ENCODE measurements at regions not wholly inside any gene's neighbourhood (a gene's known extent, or its start where the extent isn't known, plus 50 kb on each side); places are given as distances from the start of the nearest gene placed in this dataset.

DNA sequence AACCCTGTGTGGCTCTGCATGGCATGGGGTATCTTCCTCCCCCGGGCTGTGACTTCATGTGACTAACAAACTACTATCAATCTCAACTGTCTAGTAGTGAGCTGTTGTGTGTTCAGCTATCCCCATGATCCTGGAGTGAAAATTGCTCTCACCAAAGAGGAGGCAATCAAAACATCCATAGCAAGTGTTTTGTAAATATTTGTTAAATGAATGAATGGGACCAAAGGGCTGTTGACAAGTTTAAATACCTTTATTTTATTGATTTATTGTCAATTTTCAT lies 138.1 kb upstream of the CPM start:
- H3K27ac Mint-ChIP-seq = peak overlapping the region in 1 of 7 donors; percentile 3
- H3K27me3 Mint-ChIP-seq = peaks cover 8 to 12% of the 10 kb centered on the region in 2 donors
- no peaks in the 10 kb centered on the region for H3K9me3 Mint-ChIP-seq
- Histone ChIP-seq H3K27ac (ENCODE audit: low read depth, low read length) (no peak overlapping the region), H3K9me3 (ENCODE audit: control insufficient read depth in 1 of 2, low read length in 2 of 2) (no peaks in the 10 kb centered on the region), H3K36me3 (ENCODE audit: insufficient read depth, low read length) (no peaks in the 10 kb centered on the region), H3K4me1 (ENCODE audit: insufficient read depth, low read length) (no peaks in the 10 kb centered on the region), H3K27me3 (ENCODE audit: insufficient read depth, low read length) (no peaks in the 10 kb centered on the region), H3K4me3 (ENCODE audit: low read length in 2 of 2) (no peak overlapping the region)
- H3K4me3 Mint-ChIP-seq = no peak overlapping the region
- no peaks in the 10 kb centered on the region for H3K4me1 Mint-ChIP-seq
- DNase-seq = no peak
- intact Hi-C loops (cut with micrococcal nuclease) = loop anchor here (2.0 kb wide), 2 partner anchors 712 to 848 kb away; no protein-coding TSS in a partner anchor
- H3K36me3 Mint-ChIP-seq = no peaks in the 10 kb centered on the region
- POLR2A ChIA-PET (ENCODE audit: partially characterized antibody) = no interaction called here
- CTCF ChIA-PET (ENCODE audit: partially characterized antibody) = interaction anchor here (1.2 to 3.0 kb wide), 3 partner anchors 10 to 241 kb away, joined by 4 to 20 read pairs (median 9); no protein-coding TSS in a partner anchor

DNA sequence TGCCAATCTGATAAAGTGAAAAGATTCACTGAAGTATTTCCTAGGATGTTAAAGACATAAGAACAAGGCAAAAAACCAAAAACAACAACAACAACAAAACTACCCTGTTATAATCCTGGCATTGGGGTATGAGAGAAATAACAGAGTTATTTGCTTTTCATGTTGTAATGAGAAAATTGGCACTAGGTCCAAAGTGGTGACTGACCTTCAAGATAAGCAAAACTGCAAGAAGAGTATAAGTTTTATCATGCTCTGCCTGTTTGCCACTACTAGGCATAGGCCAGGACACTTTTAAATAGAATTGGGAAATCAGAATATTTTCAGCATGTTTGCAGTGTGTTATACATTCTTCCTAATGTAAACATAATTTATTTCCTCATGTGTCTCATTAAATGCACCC lies 140.1 kb upstream of the CPM start:
- Histone ChIP-seq H3K4me1 (ENCODE audit: insufficient read depth, low read length) (no peaks in the 10 kb centered on the region), H3K9me3 (ENCODE audit: control insufficient read depth in 1 of 2, low read length in 2 of 2) (no peaks in the 10 kb centered on the region), H3K4me3 (ENCODE audit: low read length in 2 of 2) (no peak overlapping the region), H3K36me3 (ENCODE audit: insufficient read depth, low read length) (no peaks in the 10 kb centered on the region), H3K27ac (ENCODE audit: low read depth, low read length) (no peak overlapping the region), H3K27me3 (ENCODE audit: insufficient read depth, low read length) (no peaks in the 10 kb centered on the region)
- no peak for DNase-seq
- CTCF ChIA-PET (ENCODE audit: partially characterized antibody) = no interaction called here
- Mint-ChIP-seq H3K4me1 (no peaks in the 10 kb centered on the region), H3K4me3 (no peak overlapping the region), H3K27ac (no peak overlapping the region), H3K27me3 (peaks cover 13 to 18% of the 10 kb centered on the region in 2 donors), H3K9me3 (peaks cover 0 to 4% (median 0%) of the 10 kb centered on the region in 8 donors), H3K36me3 (no peaks in the 10 kb centered on the region)
- intact Hi-C loops (cut with micrococcal nuclease) = no loop called here
- POLR2A ChIA-PET (ENCODE audit: partially characterized antibody) = no interaction called here

DNA sequence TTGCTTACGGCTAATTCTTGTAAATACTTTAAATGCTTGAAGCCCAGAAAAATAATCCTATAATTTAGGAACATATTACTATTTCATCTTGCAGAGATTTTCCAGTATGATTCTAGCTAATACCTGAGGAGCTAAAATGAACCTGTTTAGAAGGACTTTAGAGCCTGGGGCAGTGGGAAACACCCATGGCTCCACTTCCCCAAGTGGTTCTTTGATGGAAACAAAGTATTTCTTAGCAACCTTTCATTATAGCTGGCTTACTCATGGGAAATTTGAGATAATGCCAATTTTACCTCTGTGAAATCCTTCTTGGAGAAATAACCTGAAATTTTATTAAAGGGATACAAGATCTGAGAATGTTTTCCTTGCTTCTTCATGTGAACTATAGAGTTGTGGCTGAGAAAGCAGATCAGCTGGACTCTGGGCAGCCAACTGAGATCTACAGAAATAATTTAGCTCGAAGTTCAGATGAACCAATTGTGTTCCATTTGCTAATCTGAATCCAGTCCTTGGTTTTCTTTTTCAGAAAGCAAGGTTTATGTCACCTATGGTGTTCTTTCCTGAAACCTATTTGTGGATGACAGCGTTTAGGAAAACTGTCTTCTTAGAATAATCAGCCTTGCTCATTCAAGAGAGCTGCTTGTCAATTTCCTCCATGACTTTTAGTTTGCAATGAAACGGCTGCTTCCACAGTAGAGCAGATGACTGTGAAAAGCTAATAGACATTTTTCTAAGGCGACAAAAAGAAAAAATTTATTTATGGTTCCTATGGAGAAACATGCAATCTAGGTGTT lies 141.8 kb upstream of the CPM start:
- Histone ChIP-seq H3K27ac (ENCODE audit: low read depth, low read length) (no peak overlapping the region), H3K9me3 (ENCODE audit: control insufficient read depth in 1 of 2, low read length in 2 of 2) (no peaks in the 10 kb centered on the region), H3K36me3 (ENCODE audit: insufficient read depth, low read length) (no peaks in the 10 kb centered on the region), H3K27me3 (ENCODE audit: insufficient read depth, low read length) (no peaks in the 10 kb centered on the region), H3K4me1 (ENCODE audit: insufficient read depth, low read length) (no peaks in the 10 kb centered on the region), H3K4me3 (ENCODE audit: low read length in 2 of 2) (no peak overlapping the region)
- peaks cover 14 to 20% of the 10 kb centered on the region in 2 donors for H3K27me3 Mint-ChIP-seq
- DNase-seq = no peak
- no peak overlapping the region for H3K27ac Mint-ChIP-seq
- no peaks in the 10 kb centered on the region for H3K4me1 Mint-ChIP-seq
- no peaks in the 10 kb centered on the region for H3K36me3 Mint-ChIP-seq
- peaks cover 0 to 4% (median 0%) of the 10 kb centered on the region in 8 donors for H3K9me3 Mint-ChIP-seq
- H3K4me3 Mint-ChIP-seq = no peak overlapping the region
- intact Hi-C loops (cut with micrococcal nuclease) = no loop called here
- ChIA-PET CTCF (ENCODE audit: partially characterized antibody) (interaction anchor here (0.9 to 2.8 kb wide), 4 partner anchors 9 to 245 kb away, joined by 3 to 9 read pairs (median 3); no protein-coding TSS in a partner anchor), POLR2A (ENCODE audit: partially characterized antibody) (no interaction called here)

DNA sequence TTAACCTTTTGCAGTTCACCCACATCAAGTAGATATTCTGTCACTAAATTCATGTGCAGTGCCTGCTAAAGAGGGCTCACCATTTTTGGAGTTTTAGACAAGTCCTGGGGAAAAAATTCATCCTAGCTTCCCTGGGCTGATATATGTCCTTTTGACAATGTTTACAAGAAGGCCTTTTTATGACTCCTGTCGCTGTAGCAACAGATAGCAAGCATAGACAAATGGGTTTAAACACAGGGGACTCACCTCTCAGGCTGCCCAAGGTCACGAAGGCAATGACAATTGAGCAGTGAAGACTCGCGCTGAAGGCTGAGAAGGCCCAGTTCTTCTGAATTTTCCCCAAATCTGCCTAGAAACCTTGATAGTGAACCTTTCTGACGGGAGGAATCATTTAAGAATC lies 150.7 kb upstream of the CPM start:
- H3K27me3 ChIP-seq (ENCODE audit: insufficient read depth, low read length) = no peaks in the 10 kb centered on the region
- Mint-ChIP-seq H3K36me3 (no peaks in the 10 kb centered on the region), H3K4me3 (no peak overlapping the region), H3K9me3 (peaks cover 0 to 6% (median 0%) of the 10 kb centered on the region in 8 donors), H3K27me3 (peaks cover 5 to 10% of the 10 kb centered on the region in 2 donors), H3K27ac (no peak overlapping the region), H3K4me1 (no peaks in the 10 kb centered on the region)
- ChIA-PET POLR2A (ENCODE audit: partially characterized antibody) (no interaction called here), CTCF (ENCODE audit: partially characterized antibody) (no interaction called here)
- H3K9me3 ChIP-seq (ENCODE audit: control insufficient read depth in 1 of 2, low read length in 2 of 2) = no peaks in the 10 kb centered on the region
- no peaks in the 10 kb centered on the region for H3K4me1 ChIP-seq (ENCODE audit: insufficient read depth, low read length)
- intact Hi-C loops (cut with micrococcal nuclease) = no loop called here
- DNase-seq = no peak
- no peak overlapping the region for H3K4me3 ChIP-seq (ENCODE audit: low read length in 2 of 2)
- H3K27ac ChIP-seq (ENCODE audit: low read depth, low read length) = no peak overlapping the region
- no peaks in the 10 kb centered on the region for H3K36me3 ChIP-seq (ENCODE audit: insufficient read depth, low read length)

DNA sequence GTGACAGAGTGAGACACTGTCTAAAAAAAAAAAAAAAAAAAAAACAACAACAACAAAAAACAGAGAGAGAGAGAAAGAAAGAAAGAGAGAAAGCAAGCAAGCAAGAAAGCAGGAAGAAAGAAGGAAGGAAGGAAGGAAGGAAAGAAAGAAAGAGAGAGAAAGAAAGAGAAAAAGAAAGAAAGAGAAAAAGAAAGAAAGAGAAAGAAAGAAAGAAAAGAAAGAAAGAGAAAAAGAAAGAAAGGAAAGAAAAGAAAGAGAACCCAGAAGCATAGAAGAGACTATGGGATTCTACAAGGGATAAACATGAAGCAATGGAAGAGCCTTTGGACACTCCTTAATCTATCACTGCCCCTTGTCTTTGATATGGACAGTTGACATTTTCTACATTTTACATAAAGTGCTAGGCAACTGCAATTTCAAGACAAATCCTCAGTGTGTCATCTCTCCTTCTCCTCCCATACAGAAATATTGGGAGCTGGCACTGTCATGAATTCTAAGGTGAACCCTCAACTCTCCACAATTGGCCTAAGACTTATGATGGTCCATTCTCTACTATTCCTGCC lies 151.9 kb upstream of the CPM start:
- H3K4me3 Mint-ChIP-seq = no peak overlapping the region
- no peak for DNase-seq
- Histone ChIP-seq H3K9me3 (ENCODE audit: control insufficient read depth in 1 of 2, low read length in 2 of 2) (no peaks in the 10 kb centered on the region), H3K27me3 (ENCODE audit: insufficient read depth, low read length) (no peaks in the 10 kb centered on the region), H3K27ac (ENCODE audit: low read depth, low read length) (no peak overlapping the region), H3K4me1 (ENCODE audit: insufficient read depth, low read length) (no peaks in the 10 kb centered on the region), H3K36me3 (ENCODE audit: insufficient read depth, low read length) (no peaks in the 10 kb centered on the region), H3K4me3 (ENCODE audit: low read length in 2 of 2) (no peak overlapping the region)
- ChIA-PET POLR2A (ENCODE audit: partially characterized antibody) (no interaction called here), CTCF (ENCODE audit: partially characterized antibody) (no interaction called here)
- H3K36me3 Mint-ChIP-seq = no peaks in the 10 kb centered on the region
- H3K27me3 Mint-ChIP-seq = peaks cover 6 to 8% of the 10 kb centered on the region in 2 donors
- intact Hi-C loops (cut with micrococcal nuclease) = no loop called here
- no peak overlapping the region for H3K27ac Mint-ChIP-seq
- no peaks in the 10 kb centered on the region for H3K4me1 Mint-ChIP-seq
- peaks cover 0 to 6% (median 0%) of the 10 kb centered on the region in 8 donors for H3K9me3 Mint-ChIP-seq

DNA sequence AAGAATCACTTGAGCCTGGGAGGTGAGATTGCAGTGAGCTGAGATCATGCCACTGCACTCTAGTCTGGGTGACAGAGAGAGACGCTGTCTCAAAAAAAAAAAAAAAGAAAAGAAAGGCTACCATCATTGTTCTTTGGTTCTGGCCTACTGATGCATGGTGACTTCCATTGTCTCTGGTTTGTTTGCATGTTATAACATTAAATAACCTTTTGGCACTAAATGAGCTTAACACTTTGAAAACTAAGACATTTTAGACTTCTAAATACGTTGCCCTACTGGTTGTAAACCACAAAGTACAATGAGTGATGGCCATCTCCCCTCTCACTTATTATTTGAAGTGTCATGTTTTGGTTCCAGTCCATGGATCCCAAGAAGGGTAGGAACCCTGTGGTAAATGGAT lies 152.9 kb upstream of the CPM start:
- peaks cover 0 to 4% (median 0%) of the 10 kb centered on the region in 8 donors for H3K9me3 Mint-ChIP-seq
- H3K4me3 Mint-ChIP-seq = no peak overlapping the region
- no peaks in the 10 kb centered on the region for H3K36me3 Mint-ChIP-seq
- intact Hi-C loops (cut with micrococcal nuclease) = no loop called here
- ChIA-PET POLR2A (ENCODE audit: partially characterized antibody) (no interaction called here), CTCF (ENCODE audit: partially characterized antibody) (no interaction called here)
- H3K27me3 Mint-ChIP-seq = peaks cover 6 to 13% of the 10 kb centered on the region in 2 donors
- Histone ChIP-seq H3K4me3 (ENCODE audit: low read length in 2 of 2) (no peak overlapping the region), H3K27me3 (ENCODE audit: insufficient read depth, low read length) (no peaks in the 10 kb centered on the region), H3K36me3 (ENCODE audit: insufficient read depth, low read length) (no peaks in the 10 kb centered on the region), H3K27ac (ENCODE audit: low read depth, low read length) (no peak overlapping the region), H3K9me3 (ENCODE audit: control insufficient read depth in 1 of 2, low read length in 2 of 2) (no peaks in the 10 kb centered on the region), H3K4me1 (ENCODE audit: insufficient read depth, low read length) (no peaks in the 10 kb centered on the region)
- no peak overlapping the region for H3K27ac Mint-ChIP-seq
- no peaks in the 10 kb centered on the region for H3K4me1 Mint-ChIP-seq
- DNase-seq = no peak

DNA sequence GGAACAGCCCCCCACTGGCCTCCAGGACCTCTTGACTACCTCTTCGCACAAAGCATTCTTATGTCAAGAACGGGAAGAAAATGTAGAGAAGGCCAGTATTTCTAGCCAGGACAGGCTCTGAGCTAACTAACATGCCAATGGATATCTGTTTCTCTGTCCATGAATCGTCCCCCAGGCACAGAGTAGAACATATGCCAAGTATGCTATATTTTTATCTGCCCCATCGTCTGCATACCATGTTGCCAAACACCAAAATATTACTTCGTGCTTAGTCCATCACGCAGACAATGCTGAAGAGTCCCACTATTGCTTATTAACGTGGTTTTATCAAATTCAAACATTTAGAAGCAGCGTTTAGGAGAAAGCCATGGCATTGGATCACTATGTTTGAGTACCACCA lies 151.4 kb upstream of the CPSF6 start:
- Mint-ChIP-seq H3K27me3 (peaks cover 7 to 16% of the 10 kb centered on the region in 2 donors), H3K36me3 (no peaks in the 10 kb centered on the region), H3K9me3 (no peaks in the 10 kb centered on the region), H3K4me3 (no peak overlapping the region), H3K4me1 (no peaks in the 10 kb centered on the region), H3K27ac (no peak overlapping the region)
- ChIA-PET POLR2A (ENCODE audit: partially characterized antibody) (no interaction called here), CTCF (ENCODE audit: partially characterized antibody) (interaction anchor here (1.2 kb wide), 1 partner anchor 9 kb away, joined by 3 read pairs; no protein-coding TSS in a partner anchor)
- Histone ChIP-seq H3K4me3 (ENCODE audit: low read length in 2 of 2) (no peak overlapping the region), H3K4me1 (ENCODE audit: insufficient read depth, low read length) (no peaks in the 10 kb centered on the region), H3K27me3 (ENCODE audit: insufficient read depth, low read length) (no peaks in the 10 kb centered on the region), H3K27ac (ENCODE audit: low read depth, low read length) (no peak overlapping the region), H3K9me3 (ENCODE audit: control insufficient read depth in 1 of 2, low read length in 2 of 2) (no peaks in the 10 kb centered on the region), H3K36me3 (ENCODE audit: insufficient read depth, low read length) (no peaks in the 10 kb centered on the region)
- intact Hi-C loops (cut with micrococcal nuclease) = no loop called here
- no peak for DNase-seq

All from CD4-positive, alpha-beta memory T cell (primary cell).